ENCODE measurements at regions not wholly inside any gene's neighbourhood (a gene's known extent, or its start where the extent isn't known, plus 50 kb on each side); places are given as distances from the start of the nearest gene placed in this dataset.

GRCh38 chr7:3109311-3109915, 65.7 kb upstream of the CARD11 start:
- Histone ChIP-seq H3K4me3 (ENCODE audit: control insufficient read depth in 2 of 3, extremely low read depth in 1 of 3, insufficient read depth in 2 of 3, low read depth in 1 of 3, low read length in 3 of 3) (no peak overlapping the region), H3K79me2 (ENCODE audit: control insufficient read depth, insufficient read depth, low read length) (no peaks in the 10 kb centered on the region), H3K9me1 (ENCODE audit: control insufficient read depth, extremely low read depth, insufficient read depth, low read length) (no peaks in the 10 kb centered on the region), H2AFZ (ENCODE audit: control insufficient read depth, low read length) (no peak overlapping the region), H3K27me3 (ENCODE audit: control insufficient read depth, extremely low read depth, insufficient read depth, low read length) (no peaks in the 10 kb centered on the region), H4K20me1 (ENCODE audit: control insufficient read depth, extremely low read depth, insufficient read depth, low read length) (no peaks in the 10 kb centered on the region), H3K27ac (ENCODE audit: control insufficient read depth, insufficient read depth, low read length) (no peak overlapping the region), H3K4me2 (ENCODE audit: control insufficient read depth, extremely low read depth, insufficient read depth, low read depth, low read length) (no peak overlapping the region), H3K36me3 (ENCODE audit: control insufficient read depth in 2 of 2, extremely low read depth in 1 of 2, insufficient read depth in 2 of 2, low read length in 2 of 2) (no peaks in the 10 kb centered on the region), H3K9ac (ENCODE audit: control insufficient read depth, extremely low read depth, insufficient read depth, low read length) (no peak overlapping the region), H3K9me3 (ENCODE audit: control insufficient read depth, low read depth, low read length) (no peaks in the 10 kb centered on the region), H3K4me1 (ENCODE audit: control insufficient read depth, extremely low read depth, insufficient read depth, low read length) (no peaks in the 10 kb centered on the region)
- no peak for FAIRE-seq
- TF ChIP-seq CTCF (optimal IDR thresholded peaks at IDR 0.05 in 1 of 3, IDR thresholded peaks at IDR 0.05 in 1 of 3, conservative IDR thresholded peaks at IDR 0.05 in 1 of 3; ENCODE audit: extremely low read depth in 1 of 3, insufficient read depth in 2 of 3, low read length in 3 of 3) (no peak), EZH2 (IDR thresholded peaks at IDR 0.05; ENCODE audit: low read length) (no peak)
- no peak for DNase-seq (ENCODE audit: low read depth, low spot score)
- dilution Hi-C loops (cut with MboI; ENCODE audit: extremely low pct_ligation_motif_present, low sequenced_read_pairs) = no loop called here

- Histone ChIP-seq H3K27ac (ENCODE audit: control insufficient read depth, insufficient read depth, low read length) (no peak overlapping the region), H3K9me3 (ENCODE audit: control insufficient read depth, low read depth, low read length) (no peaks in the 10 kb centered on the region), H3K36me3 (ENCODE audit: control insufficient read depth in 2 of 2, extremely low read depth in 1 of 2, insufficient read depth in 2 of 2, low read length in 2 of 2) (no peaks in the 10 kb centered on the region), H3K9me1 (ENCODE audit: control insufficient read depth, extremely low read depth, insufficient read depth, low read length) (no peaks in the 10 kb centered on the region), H3K27me3 (ENCODE audit: control insufficient read depth, extremely low read depth, insufficient read depth, low read length) (peaks cover 2% of the 10 kb centered on the region), H4K20me1 (ENCODE audit: control insufficient read depth, extremely low read depth, insufficient read depth, low read length) (no peaks in the 10 kb centered on the region), H3K9ac (ENCODE audit: control insufficient read depth, extremely low read depth, insufficient read depth, low read length) (no peak overlapping the region), H2AFZ (ENCODE audit: control insufficient read depth, low read length) (no peak overlapping the region), H3K4me1 (ENCODE audit: control insufficient read depth, extremely low read depth, insufficient read depth, low read length) (no peaks in the 10 kb centered on the region), H3K79me2 (ENCODE audit: control insufficient read depth, insufficient read depth, low read length) (no peaks in the 10 kb centered on the region), H3K4me3 (ENCODE audit: control insufficient read depth in 2 of 3, extremely low read depth in 1 of 3, insufficient read depth in 2 of 3, low read depth in 1 of 3, low read length in 3 of 3) (no peak overlapping the region), H3K4me2 (ENCODE audit: control insufficient read depth, extremely low read depth, insufficient read depth, low read depth, low read length) (no peak overlapping the region)
- dilution Hi-C loops (cut with MboI; ENCODE audit: extremely low pct_ligation_motif_present, low sequenced_read_pairs) = no loop called here
- DNase-seq (ENCODE audit: low read depth, low spot score) = no peak
- TF ChIP-seq EZH2 (IDR thresholded peaks at IDR 0.05; ENCODE audit: low read length) (no peak), CTCF (optimal IDR thresholded peaks at IDR 0.05 in 1 of 3, IDR thresholded peaks at IDR 0.05 in 1 of 3, conservative IDR thresholded peaks at IDR 0.05 in 1 of 3; ENCODE audit: extremely low read depth in 1 of 3, insufficient read depth in 2 of 3, low read length in 3 of 3) (no peak)
- FAIRE-seq = no peak
Observed at GRCh38 chr7:3112479-3113134, 68.9 kb upstream of the CARD11 start.

Data from keratinocyte (primary cell).